ENCODE measurements at regions not wholly inside any gene's neighbourhood (a gene's known extent, or its start where the extent isn't known, plus 50 kb on each side); places are given as distances from the start of the nearest gene placed in this dataset.
A peak's percentile ranks its signal among the peaks of the same experiment; 100 is the strongest.
"Not testable (repeated sequence)": the region's sequence is repeated elsewhere in the genome, so short reads cannot be mapped to it uniquely, and the experiment has no call there.

DNA sequence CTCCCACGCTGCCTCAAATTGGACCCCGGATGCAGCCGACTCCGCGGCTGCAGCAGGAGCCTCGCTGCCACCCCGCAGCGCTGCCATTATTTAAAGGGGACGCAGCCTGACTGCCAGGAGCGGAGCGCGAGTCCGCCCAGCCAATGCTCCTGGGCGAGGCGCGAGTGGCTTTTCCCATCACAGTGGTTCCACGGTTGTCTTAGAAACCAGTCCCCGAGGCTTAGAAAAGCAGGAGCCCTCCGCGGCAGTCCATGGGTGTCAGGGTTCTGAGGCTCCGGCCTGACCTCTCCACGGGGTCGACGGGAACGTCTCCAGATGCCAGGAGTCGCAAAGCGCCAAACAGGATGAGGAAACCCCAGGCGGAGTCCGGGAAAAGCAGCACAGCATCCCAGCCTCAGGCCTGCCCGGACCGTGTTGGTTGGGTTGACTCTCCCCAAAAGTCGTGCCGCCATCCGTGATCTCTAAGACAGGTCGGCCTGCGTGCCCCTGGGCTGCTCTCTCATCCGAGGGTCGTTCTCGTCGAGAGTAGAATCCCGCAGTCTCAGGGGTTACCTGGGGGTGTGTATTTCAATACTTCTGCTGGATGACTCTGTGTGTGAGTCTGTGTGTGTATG, 975.8 kb upstream of the DEFB115 start:
- H3K9me3 ChIP-seq = no peaks in the 10 kb centered on the region
- TF ChIP-seq POLR2A (IDR thresholded peaks at IDR 0.05) = no peak
- no peak for TF ChIP-seq POLR2AphosphoS5 (IDR thresholded peaks at IDR 0.05; ENCODE audit: insufficient read depth in 1 of 2, low read depth in 1 of 2)
- TF ChIP-seq, protein P1, sequence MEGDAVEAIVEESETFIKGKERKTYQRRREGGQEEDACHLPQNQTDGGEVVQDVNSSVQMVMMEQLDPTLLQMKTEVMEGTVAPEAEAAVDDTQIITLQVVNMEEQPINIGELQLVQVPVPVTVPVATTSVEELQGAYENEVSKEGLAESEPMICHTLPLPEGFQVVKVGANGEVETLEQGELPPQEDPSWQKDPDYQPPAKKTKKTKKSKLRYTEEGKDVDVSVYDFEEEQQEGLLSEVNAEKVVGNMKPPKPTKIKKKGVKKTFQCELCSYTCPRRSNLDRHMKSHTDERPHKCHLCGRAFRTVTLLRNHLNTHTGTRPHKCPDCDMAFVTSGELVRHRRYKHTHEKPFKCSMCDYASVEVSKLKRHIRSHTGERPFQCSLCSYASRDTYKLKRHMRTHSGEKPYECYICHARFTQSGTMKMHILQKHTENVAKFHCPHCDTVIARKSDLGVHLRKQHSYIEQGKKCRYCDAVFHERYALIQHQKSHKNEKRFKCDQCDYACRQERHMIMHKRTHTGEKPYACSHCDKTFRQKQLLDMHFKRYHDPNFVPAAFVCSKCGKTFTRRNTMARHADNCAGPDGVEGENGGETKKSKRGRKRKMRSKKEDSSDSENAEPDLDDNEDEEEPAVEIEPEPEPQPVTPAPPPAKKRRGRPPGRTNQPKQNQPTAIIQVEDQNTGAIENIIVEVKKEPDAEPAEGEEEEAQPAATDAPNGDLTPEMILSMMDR (IDR thresholded peaks at IDR 0.05) = no peak
- no peaks in the 10 kb centered on the region for H3K27me3 ChIP-seq
- intact Hi-C loops (cut with DNase I) = no loop called here
- no peak for DNase-seq (ENCODE audit: extremely low spot score in 2 of 2)
- no peaks in the 10 kb centered on the region for H3K4me1 ChIP-seq
- H3K36me3 ChIP-seq = no peaks in the 10 kb centered on the region
- no peak overlapping the region for H3K4me3 ChIP-seq
- no peak overlapping the region for H3K27ac ChIP-seq

DNA sequence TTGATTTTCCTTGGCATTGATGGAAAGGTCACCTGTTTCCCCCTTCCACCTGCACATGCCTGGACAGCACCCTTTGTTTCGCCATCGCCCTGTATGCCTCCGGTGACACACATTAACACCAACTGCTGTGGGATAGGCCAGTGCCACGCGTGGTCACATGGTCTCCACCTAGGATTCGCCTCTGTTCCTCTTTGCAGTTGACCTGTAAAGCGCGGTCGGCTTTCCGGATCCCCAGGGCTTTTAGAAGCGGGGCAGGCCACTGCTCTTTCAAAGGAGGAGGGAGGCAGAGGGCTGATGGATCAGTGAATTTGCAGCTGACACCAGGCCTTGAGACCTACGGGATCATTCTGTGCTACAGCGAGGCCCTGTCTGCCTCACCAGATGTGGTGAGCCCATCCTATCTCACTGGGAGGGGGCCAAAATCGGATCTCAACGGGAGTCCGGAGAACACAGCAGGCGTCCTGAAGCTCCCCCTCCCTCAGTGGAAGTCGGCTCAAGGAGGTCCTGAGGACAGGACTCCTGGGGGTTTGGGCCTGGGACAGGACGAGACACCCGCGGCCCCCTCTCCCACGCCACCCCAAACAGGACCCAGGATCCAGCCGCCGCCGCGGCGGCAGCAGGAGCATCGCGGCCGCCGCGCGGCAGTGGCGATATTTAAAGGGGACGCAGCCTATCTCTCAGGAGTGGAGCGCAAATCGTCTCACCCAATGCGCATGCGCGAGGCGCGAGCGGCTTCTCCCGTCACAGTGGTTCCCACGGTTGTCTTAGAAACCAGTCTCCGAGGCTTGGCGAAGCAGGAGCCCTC, 973.8 kb upstream of the DEFB115 start:
- H3K4me1 ChIP-seq; H3K27me3 ChIP-seq; DNase-seq (ENCODE audit: extremely low spot score in 2 of 2); H3K27ac ChIP-seq; intact Hi-C loops (cut with DNase I); H3K36me3 ChIP-seq; H3K9me3 ChIP-seq: not testable (repeated sequence)
- peak overlapping the region in 1 of 2 donors; percentile 17 for H3K4me3 ChIP-seq

DNA sequence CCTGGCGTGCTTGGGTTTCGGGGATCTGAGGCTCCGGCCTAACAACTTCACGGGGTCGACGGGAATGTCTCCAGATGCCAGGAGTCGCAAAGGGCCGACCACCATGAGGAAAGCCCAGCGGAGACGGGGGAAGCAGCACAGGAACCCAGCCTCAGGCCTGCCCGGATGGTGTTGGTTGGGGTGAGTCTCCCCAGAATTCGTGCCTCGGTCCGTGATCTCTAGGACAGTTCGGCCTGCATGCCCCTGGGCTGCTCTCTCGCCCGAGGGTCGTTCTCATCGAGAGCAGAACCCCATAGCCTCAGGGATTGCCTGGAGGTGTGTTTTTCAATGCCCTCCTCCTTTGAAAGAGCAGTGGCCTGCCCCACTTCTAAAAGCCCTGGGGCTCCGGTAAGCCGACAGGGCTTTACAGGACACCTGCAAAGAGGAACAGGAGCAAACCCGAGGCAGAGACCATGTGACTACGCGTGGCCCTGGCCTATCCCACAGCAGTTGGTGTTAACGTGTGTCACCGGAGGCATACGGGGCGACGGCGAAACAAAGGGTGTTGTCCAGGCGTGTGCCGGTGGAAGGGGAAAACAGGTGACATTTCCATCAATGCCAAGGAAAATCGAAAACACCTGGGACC, 973.1 kb upstream of the DEFB115 start:
- DNase-seq (ENCODE audit: extremely low spot score in 2 of 2) = peak in 1 of 2 donors; percentile 46
- H3K36me3 ChIP-seq = no peaks in the 10 kb centered on the region
- intact Hi-C loops (cut with DNase I) = no loop called here
- no peaks in the 10 kb centered on the region for H3K27me3 ChIP-seq
- no peak overlapping the region for H3K27ac ChIP-seq
- H3K4me3 ChIP-seq = peak overlapping the region in 1 of 2 donors; percentile 17
- H3K4me1 ChIP-seq = no peaks in the 10 kb centered on the region
- no peaks in the 10 kb centered on the region for H3K9me3 ChIP-seq
- TF ChIP-seq POLR2A (IDR thresholded peaks at IDR 0.05) (no peak), POLR2AphosphoS5 (IDR thresholded peaks at IDR 0.05; ENCODE audit: insufficient read depth in 1 of 2, low read depth in 1 of 2) (no peak)
- TF ChIP-seq, protein P1 (IDR thresholded peaks at IDR 0.05) = no peak

DNA sequence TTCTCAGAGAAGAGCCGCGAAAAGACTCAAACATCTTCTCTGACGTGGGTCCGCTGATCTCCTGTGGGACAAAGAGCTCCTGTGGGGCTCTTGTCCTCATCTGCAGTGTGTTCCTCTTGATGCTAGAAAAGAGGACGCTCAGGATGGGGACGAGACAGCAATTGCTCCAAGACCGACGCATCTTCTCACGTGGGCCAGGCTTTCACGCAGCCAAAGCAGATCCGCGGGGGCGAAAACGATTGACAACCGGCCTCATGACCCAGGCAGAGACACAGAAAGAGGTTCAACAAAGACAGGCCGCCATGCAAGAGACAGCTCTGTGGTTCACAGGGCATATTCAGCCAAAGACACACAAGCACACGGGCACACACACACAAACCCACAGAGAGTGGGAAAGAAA, 971.8 kb upstream of the DEFB115 start:
- DNase-seq (ENCODE audit: extremely low spot score in 2 of 2) = peak in 1 of 2 donors; percentile 34
- Histone ChIP-seq H3K4me3 (no peak overlapping the region), H3K27me3 (no peaks in the 10 kb centered on the region), H3K36me3 (no peaks in the 10 kb centered on the region), H3K4me1 (no peaks in the 10 kb centered on the region), H3K27ac (no peak overlapping the region), H3K9me3 (no peaks in the 10 kb centered on the region)
- intact Hi-C loops (cut with DNase I) = no loop called here
- TF ChIP-seq, protein P1 (IDR thresholded peaks at IDR 0.05) = no peak
- no peak for TF ChIP-seq POLR2AphosphoS5 (IDR thresholded peaks at IDR 0.05; ENCODE audit: insufficient read depth in 1 of 2, low read depth in 1 of 2)
- TF ChIP-seq POLR2A (IDR thresholded peaks at IDR 0.05) = no peak

DNA sequence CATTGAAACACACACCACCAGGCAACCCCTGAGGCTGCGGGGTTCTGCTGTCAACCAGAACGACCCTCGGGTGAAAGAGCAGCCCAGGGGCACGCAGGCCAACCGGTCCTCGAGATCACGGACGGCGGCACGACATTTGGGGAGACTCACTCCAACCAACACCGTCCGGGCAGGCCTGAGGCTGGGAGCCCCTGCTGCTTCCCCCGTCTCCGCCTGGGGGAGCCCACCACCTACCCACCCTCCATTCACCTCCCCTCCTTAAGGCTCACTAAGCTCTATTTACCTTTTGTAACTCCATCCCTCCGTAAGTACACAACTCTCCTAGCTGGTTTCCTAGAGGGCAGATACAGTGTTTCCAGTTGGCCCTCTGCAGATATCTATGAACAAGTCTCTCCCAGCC, 971.3 kb upstream of the DEFB115 start:
- intact Hi-C loops (cut with DNase I) = no loop called here
- Histone ChIP-seq H3K4me1 (no peaks in the 10 kb centered on the region), H3K9me3 (no peaks in the 10 kb centered on the region), H3K27ac (no peak overlapping the region), H3K36me3 (no peaks in the 10 kb centered on the region), H3K4me3 (no peak overlapping the region), H3K27me3 (no peaks in the 10 kb centered on the region)
- TF ChIP-seq, protein P1 (IDR thresholded peaks at IDR 0.05) = no peak
- TF ChIP-seq POLR2A (IDR thresholded peaks at IDR 0.05) (no peak), POLR2AphosphoS5 (IDR thresholded peaks at IDR 0.05; ENCODE audit: insufficient read depth in 1 of 2, low read depth in 1 of 2) (no peak)
- DNase-seq (ENCODE audit: extremely low spot score in 2 of 2) = peak in 1 of 2 donors; percentile 64

DNA sequence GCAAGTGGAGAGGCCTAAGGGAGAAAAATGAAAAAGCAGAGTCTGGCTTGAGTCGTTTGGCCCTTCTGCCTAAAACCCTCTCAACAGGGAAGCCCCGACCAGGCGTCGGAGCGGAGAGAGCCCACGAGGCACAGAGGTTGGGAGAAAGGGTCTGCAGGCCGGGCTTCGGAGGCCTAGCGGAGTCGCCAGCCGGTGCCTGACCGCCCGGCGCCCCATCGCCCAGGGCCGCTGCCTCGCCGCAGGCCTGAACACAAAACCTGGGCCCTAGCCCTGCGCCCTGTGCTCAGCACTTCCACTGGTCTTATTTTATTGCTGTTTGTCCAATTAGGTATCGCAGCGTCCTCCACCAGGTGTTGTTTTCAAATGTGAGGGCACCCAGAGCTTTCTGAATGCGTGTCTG, 970.0 kb upstream of the DEFB115 start:
- peak in 1 of 2 donors; percentile 37 for DNase-seq (ENCODE audit: extremely low spot score in 2 of 2)
- H3K27ac ChIP-seq; H3K4me1 ChIP-seq; H3K9me3 ChIP-seq; intact Hi-C loops (cut with DNase I); H3K27me3 ChIP-seq; H3K4me3 ChIP-seq; H3K36me3 ChIP-seq: not testable (repeated sequence)
